ENCODE measurements at regions not wholly inside any gene's neighbourhood (a gene's known extent, or its start where the extent isn't known, plus 50 kb on each side); places are given as distances from the start of the nearest gene placed in this dataset.

DNA sequence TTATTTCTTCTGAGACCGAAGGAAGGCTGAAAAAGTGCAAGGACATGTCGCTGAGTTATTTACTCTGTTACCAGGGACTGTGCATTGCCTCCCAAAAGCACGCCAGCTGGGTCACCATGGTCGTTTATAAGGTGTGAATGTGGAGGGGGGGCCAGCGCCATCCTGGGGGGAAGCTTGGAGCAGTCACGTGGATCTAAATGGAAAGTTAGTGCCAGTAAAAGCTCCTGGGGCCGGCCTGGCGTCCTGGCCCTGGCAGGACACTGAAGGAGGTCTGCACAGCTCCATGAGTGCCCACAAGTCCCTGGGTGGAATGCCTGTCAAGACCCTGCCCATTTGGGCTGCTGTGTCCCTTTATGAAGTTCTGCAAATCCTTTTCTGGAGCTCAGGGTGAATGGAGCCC lies 82.6 kb downstream of the C16orf95 start:
- peaks cover 0 to 4% (median 0%) of the 10 kb centered on the region in 4 donors for H3K9me3 ChIP-seq (ENCODE audit: control insufficient read depth in 4 of 4, low read length in 3 of 4)
- no peaks in the 10 kb centered on the region for H3K36me3 ChIP-seq (ENCODE audit: control insufficient read depth in 4 of 4, insufficient read depth in 3 of 4, low read depth in 1 of 4, low read length in 3 of 4)
- H3K9ac ChIP-seq (ENCODE audit: low read depth in 1 of 2, low read length in 2 of 2), result no peak overlapping the region
- no peak for DNase-seq (ENCODE audit: low spot score)
- no peak for TF ChIP-seq EGR1 (IDR thresholded peaks at IDR 0.05; ENCODE audit: low read depth in 2 of 2)
- TF ChIP-seq, protein P1, sequence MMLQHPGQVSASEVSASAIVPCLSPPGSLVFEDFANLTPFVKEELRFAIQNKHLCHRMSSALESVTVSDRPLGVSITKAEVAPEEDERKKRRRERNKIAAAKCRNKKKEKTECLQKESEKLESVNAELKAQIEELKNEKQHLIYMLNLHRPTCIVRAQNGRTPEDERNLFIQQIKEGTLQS (IDR thresholded peaks at IDR 0.05), result no peak
- TF ChIP-seq RXRA (IDR thresholded peaks at IDR 0.05), result no peak
- TF ChIP-seq HNF4A (conservative IDR thresholded peaks at IDR 0.05), result no peak
- TF ChIP-seq TAF1 (conservative IDR thresholded peaks at IDR 0.05), result no peak
- no peak for TF ChIP-seq NR2F2 (IDR thresholded peaks at IDR 0.05)
- TF ChIP-seq, protein P2, sequence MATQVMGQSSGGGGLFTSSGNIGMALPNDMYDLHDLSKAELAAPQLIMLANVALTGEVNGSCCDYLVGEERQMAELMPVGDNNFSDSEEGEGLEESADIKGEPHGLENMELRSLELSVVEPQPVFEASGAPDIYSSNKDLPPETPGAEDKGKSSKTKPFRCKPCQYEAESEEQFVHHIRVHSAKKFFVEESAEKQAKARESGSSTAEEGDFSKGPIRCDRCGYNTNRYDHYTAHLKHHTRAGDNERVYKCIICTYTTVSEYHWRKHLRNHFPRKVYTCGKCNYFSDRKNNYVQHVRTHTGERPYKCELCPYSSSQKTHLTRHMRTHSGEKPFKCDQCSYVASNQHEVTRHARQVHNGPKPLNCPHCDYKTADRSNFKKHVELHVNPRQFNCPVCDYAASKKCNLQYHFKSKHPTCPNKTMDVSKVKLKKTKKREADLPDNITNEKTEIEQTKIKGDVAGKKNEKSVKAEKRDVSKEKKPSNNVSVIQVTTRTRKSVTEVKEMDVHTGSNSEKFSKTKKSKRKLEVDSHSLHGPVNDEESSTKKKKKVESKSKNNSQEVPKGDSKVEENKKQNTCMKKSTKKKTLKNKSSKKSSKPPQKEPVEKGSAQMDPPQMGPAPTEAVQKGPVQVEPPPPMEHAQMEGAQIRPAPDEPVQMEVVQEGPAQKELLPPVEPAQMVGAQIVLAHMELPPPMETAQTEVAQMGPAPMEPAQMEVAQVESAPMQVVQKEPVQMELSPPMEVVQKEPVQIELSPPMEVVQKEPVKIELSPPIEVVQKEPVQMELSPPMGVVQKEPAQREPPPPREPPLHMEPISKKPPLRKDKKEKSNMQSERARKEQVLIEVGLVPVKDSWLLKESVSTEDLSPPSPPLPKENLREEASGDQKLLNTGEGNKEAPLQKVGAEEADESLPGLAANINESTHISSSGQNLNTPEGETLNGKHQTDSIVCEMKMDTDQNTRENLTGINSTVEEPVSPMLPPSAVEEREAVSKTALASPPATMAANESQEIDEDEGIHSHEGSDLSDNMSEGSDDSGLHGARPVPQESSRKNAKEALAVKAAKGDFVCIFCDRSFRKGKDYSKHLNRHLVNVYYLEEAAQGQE (IDR thresholded peaks at IDR 0.05), result no peak
- TF ChIP-seq JUND (IDR thresholded peaks at IDR 0.05), result no peak
- TF ChIP-seq FOXA1 (IDR thresholded peaks at IDR 0.05), result no peak
- no peak for TF ChIP-seq HNF4G (IDR thresholded peaks at IDR 0.05)
- TF ChIP-seq SP1 (IDR thresholded peaks at IDR 0.05), result no peak
- TF ChIP-seq, protein P3, sequence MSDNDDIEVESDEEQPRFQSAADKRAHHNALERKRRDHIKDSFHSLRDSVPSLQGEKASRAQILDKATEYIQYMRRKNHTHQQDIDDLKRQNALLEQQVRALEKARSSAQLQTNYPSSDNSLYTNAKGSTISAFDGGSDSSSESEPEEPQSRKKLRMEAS (IDR thresholded peaks at IDR 0.05), result no peak
- TF ChIP-seq FOXA2 (IDR thresholded peaks at IDR 0.05), result no peak
- TF ChIP-seq RAD21 (IDR thresholded peaks at IDR 0.05), result no peak
- no peak for TF ChIP-seq YY1 (IDR thresholded peaks at IDR 0.05)
- no peaks in the 10 kb centered on the region for H3K27me3 ChIP-seq (ENCODE audit: control insufficient read depth in 4 of 4, insufficient read depth in 4 of 4, low read length in 3 of 4)
- H3K4me1 ChIP-seq (ENCODE audit: control insufficient read depth in 4 of 4, insufficient read depth in 4 of 4, low read length in 3 of 4), result no peaks in the 10 kb centered on the region
- no peak overlapping the region for H3K27ac ChIP-seq (ENCODE audit: low read depth in 1 of 2, low read length in 2 of 2)
- no peak overlapping the region for H3K4me3 ChIP-seq (ENCODE audit: low read depth in 1 of 3, low read length in 3 of 3)
- 78% methylated on average over 8 of the region's 8 CpGs for WGBS

DNA sequence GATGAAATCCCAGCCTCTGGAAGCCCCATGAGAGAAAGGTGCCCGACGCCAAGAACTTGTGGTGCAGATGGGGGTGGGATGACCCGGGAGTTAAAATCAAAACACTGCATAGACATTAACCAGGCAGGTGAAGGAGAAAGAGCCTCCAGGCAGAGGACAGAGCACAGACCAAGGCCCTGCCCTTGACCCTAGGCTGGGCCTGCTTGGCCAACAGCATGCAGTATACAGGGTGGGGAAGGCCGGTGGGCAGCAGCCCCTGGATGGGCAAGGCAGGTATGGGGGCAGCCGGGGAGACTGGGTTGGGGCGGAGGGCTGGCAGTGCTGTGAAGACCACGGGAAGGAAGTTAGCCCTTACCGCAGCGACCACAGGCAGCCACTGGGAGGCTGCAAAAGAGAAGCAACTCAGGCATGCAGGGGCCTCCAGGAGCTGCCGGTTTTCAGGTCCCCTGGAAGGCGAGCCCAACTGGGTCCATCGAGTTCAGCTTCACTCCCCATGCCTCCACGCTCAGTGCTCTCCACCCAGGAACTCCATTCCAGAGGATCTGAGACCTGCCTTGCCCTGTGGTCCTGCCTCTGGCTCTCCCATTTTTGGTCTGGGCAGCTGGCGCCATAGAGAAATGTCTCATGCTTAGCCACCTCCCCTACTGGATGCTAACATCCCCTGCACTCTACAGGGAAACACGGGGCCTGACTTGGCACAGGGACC lies 81.2 kb downstream of the C16orf95 start:
- TF ChIP-seq TAF1 (conservative IDR thresholded peaks at IDR 0.05) (no peak), HNF4G (IDR thresholded peaks at IDR 0.05) (no peak), JUND (IDR thresholded peaks at IDR 0.05) (no peak), RAD21 (IDR thresholded peaks at IDR 0.05) (no peak), FOXA2 (IDR thresholded peaks at IDR 0.05) (no peak), NR2F2 (IDR thresholded peaks at IDR 0.05) (no peak), YY1 (IDR thresholded peaks at IDR 0.05) (no peak), EGR1 (IDR thresholded peaks at IDR 0.05; ENCODE audit: low read depth in 2 of 2) (no peak)
- TF ChIP-seq, protein P1 (IDR thresholded peaks at IDR 0.05), result no peak
- TF ChIP-seq, protein P2 (IDR thresholded peaks at IDR 0.05), result no peak
- TF ChIP-seq, protein P4, sequence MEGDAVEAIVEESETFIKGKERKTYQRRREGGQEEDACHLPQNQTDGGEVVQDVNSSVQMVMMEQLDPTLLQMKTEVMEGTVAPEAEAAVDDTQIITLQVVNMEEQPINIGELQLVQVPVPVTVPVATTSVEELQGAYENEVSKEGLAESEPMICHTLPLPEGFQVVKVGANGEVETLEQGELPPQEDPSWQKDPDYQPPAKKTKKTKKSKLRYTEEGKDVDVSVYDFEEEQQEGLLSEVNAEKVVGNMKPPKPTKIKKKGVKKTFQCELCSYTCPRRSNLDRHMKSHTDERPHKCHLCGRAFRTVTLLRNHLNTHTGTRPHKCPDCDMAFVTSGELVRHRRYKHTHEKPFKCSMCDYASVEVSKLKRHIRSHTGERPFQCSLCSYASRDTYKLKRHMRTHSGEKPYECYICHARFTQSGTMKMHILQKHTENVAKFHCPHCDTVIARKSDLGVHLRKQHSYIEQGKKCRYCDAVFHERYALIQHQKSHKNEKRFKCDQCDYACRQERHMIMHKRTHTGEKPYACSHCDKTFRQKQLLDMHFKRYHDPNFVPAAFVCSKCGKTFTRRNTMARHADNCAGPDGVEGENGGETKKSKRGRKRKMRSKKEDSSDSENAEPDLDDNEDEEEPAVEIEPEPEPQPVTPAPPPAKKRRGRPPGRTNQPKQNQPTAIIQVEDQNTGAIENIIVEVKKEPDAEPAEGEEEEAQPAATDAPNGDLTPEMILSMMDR (IDR thresholded peaks at IDR 0.05; ENCODE audit: low read depth, low read length, missing input control), result no peak
- TF ChIP-seq, protein P3 (IDR thresholded peaks at IDR 0.05), result no peak
- no peak for DNase-seq (ENCODE audit: low spot score)
- Histone ChIP-seq H3K4me1 (ENCODE audit: control insufficient read depth in 4 of 4, insufficient read depth in 4 of 4, low read length in 3 of 4) (no peaks in the 10 kb centered on the region), H3K36me3 (ENCODE audit: control insufficient read depth in 4 of 4, insufficient read depth in 3 of 4, low read depth in 1 of 4, low read length in 3 of 4) (no peaks in the 10 kb centered on the region), H3K27ac (ENCODE audit: low read depth in 1 of 2, low read length in 2 of 2) (no peak overlapping the region), H3K9me3 (ENCODE audit: control insufficient read depth in 4 of 4, low read length in 3 of 4) (peaks cover 0 to 4% (median 0%) of the 10 kb centered on the region in 4 donors), H3K4me3 (ENCODE audit: low read depth in 1 of 3, low read length in 3 of 3) (no peak overlapping the region), H3K27me3 (ENCODE audit: control insufficient read depth in 4 of 4, insufficient read depth in 4 of 4, low read length in 3 of 4) (no peaks in the 10 kb centered on the region), H3K9ac (ENCODE audit: low read depth in 1 of 2, low read length in 2 of 2) (no peak overlapping the region)
- WGBS, result 71% methylated on average over 15 of the region's 15 CpGs

All from liver (tissue), 8 donors.